ENCODE measurements at regions not wholly inside any gene's neighbourhood (a gene's known extent, or its start where the extent isn't known, plus 50 kb on each side); places are given as distances from the start of the nearest gene placed in this dataset.

GRCh38 chr7:91598791-91599190, 281.7 kb downstream of the MTERF1 start:
- no peaks in the 10 kb centered on the region for H3K36me3 ChIP-seq
- no peak overlapping the region for H3K27ac ChIP-seq (replicated peaks)
- TF ChIP-seq CTCF (IDR thresholded peaks at IDR 0.05; ENCODE audit: borderline replicate concordance), result no peak
- intact Hi-C loops (cut with micrococcal nuclease), result no loop called here
- no peak for DNase-seq
- no peaks in the 10 kb centered on the region for H3K4me1 ChIP-seq
- H3K27me3 ChIP-seq (ENCODE audit: low read depth), result no peaks in the 10 kb centered on the region
- no peak overlapping the region for H3K4me3 ChIP-seq
- H3K9me3 ChIP-seq (replicated peaks), result peaks cover 6% of the 10 kb centered on the region

- DNase-seq, result no peak
- Histone ChIP-seq H3K36me3 (no peaks in the 10 kb centered on the region), H3K4me3 (no peak overlapping the region), H3K27me3 (ENCODE audit: low read depth) (no peaks in the 10 kb centered on the region), H3K9me3 (replicated peaks) (peaks cover 4% of the 10 kb centered on the region), H3K27ac (replicated peaks) (no peak overlapping the region), H3K4me1 (no peaks in the 10 kb centered on the region)
- no peak for TF ChIP-seq CTCF (IDR thresholded peaks at IDR 0.05; ENCODE audit: borderline replicate concordance)
- intact Hi-C loops (cut with micrococcal nuclease), result no loop called here
These were observed 280.4 kb downstream of the MTERF1 start for GRCh38 chr7:91600112-91600511.

DNA sequence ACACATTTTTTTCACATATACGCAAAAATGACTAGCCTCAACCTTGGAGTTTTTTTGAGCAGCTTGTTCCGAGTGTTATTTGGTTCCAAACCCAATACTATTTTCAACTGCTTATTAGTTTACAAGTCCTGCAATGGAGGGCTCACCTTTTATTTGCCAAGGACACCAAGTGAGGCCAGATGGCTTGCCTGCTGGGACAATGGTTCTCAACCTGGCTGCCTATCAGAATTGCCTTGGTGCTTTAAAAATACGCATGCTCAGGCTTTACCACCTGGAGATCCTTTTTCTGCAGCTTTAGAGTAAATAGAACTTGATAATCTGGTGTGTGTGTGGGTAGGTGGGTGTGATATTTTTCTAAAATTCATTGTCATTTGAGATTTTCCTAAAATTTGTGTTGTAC, 276.8 kb downstream of the MTERF1 start:
- H3K27ac ChIP-seq (replicated peaks), result no peak overlapping the region
- no peak for TF ChIP-seq CTCF (IDR thresholded peaks at IDR 0.05; ENCODE audit: borderline replicate concordance)
- no peaks in the 10 kb centered on the region for H3K27me3 ChIP-seq (ENCODE audit: low read depth)
- H3K4me3 ChIP-seq, result no peak overlapping the region
- H3K9me3 ChIP-seq (replicated peaks), result no peaks in the 10 kb centered on the region
- no peaks in the 10 kb centered on the region for H3K36me3 ChIP-seq
- intact Hi-C loops (cut with micrococcal nuclease), result no loop called here
- H3K4me1 ChIP-seq, result no peaks in the 10 kb centered on the region
- no peak for DNase-seq

DNA sequence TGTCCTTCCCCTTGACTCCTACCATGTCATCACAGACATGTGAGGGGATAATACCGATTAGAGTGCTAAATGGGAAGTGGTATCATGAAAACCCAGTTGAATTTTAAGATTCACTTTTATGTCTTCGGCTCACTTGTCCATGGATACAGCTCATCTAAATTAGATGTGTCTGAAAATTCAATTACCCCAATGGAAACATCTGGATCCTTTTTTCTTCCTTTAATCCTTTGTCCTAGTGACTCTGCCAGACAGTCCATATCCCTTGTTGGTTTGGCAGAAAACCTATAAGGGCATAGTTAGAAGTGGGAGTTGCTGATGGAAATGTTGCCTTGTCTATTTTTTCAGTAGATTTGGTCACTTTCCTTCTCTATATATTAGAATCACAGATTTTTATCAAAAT, 271.9 kb downstream of the MTERF1 start:
- intact Hi-C loops (cut with micrococcal nuclease), result no loop called here
- Histone ChIP-seq H3K27me3 (ENCODE audit: low read depth) (no peaks in the 10 kb centered on the region), H3K36me3 (no peaks in the 10 kb centered on the region), H3K4me1 (no peaks in the 10 kb centered on the region), H3K9me3 (replicated peaks) (peaks cover 6% of the 10 kb centered on the region), H3K27ac (replicated peaks) (no peak overlapping the region), H3K4me3 (no peak overlapping the region)
- DNase-seq, result no peak
- no peak for TF ChIP-seq CTCF (IDR thresholded peaks at IDR 0.05; ENCODE audit: borderline replicate concordance)

GRCh38 chr7:91609525-91609924, 271.0 kb downstream of the MTERF1 start:
- Histone ChIP-seq H3K27ac (replicated peaks) (no peak overlapping the region), H3K4me1 (no peaks in the 10 kb centered on the region), H3K36me3 (no peaks in the 10 kb centered on the region), H3K9me3 (replicated peaks) (peaks cover 6% of the 10 kb centered on the region), H3K27me3 (ENCODE audit: low read depth) (no peaks in the 10 kb centered on the region), H3K4me3 (no peak overlapping the region)
- no peak for DNase-seq
- TF ChIP-seq CTCF (IDR thresholded peaks at IDR 0.05; ENCODE audit: borderline replicate concordance), result no peak
- intact Hi-C loops (cut with micrococcal nuclease), result no loop called here

GRCh38 chr7:91614431-91614830, 266.1 kb downstream of the MTERF1 start:
- no peak for TF ChIP-seq CTCF (IDR thresholded peaks at IDR 0.05; ENCODE audit: borderline replicate concordance)
- DNase-seq, result no peak
- Histone ChIP-seq H3K4me3 (no peak overlapping the region), H3K9me3 (replicated peaks) (peaks cover 6% of the 10 kb centered on the region), H3K36me3 (no peaks in the 10 kb centered on the region), H3K27me3 (ENCODE audit: low read depth) (no peaks in the 10 kb centered on the region), H3K4me1 (no peaks in the 10 kb centered on the region), H3K27ac (replicated peaks) (no peak overlapping the region)
- intact Hi-C loops (cut with micrococcal nuclease), result no loop called here
